LNCaP clone FGC (cell line): ENCODE measurements at regions not wholly inside any gene's neighbourhood (a gene's known extent, or its start where the extent isn't known, plus 50 kb on each side); places are given as distances from the start of the nearest gene placed in this dataset.

Experiments
- DNase-seq: peaks from one replicate; pipeline ENCODE4 v3.0.0-alpha.2; 2011; ENCODE audit warnings: low read depth
- H3K4me3 ChIP-seq: 2 replicates; pipeline ENCODE4 v1.5.1; 2011; ENCODE audit warnings: mild to moderate bottlenecking, low read depth, low read length, control low read depth
- CTCF ChIP-seq: IDR thresholded peaks from 2 replicates; pipeline ENCODE4 v1.5.1; 2012; ENCODE audit warnings: mild to moderate bottlenecking; ENCODE audit not compliant: control insufficient read depth, insufficient read depth; ENCODE audit errors: extremely low read depth

- TF ChIP-seq CTCF, result no peak
- no peak overlapping the region for H3K4me3 ChIP-seq
- DNase-seq, result no peak
These were observed 130.9 kb upstream of the ZBTB40 start for GRCh38 chr1:22320587-22321344.

GRCh38 chr1:22321917-22322316 lies 129.7 kb upstream of the ZBTB40 start:
- no peak for TF ChIP-seq CTCF
- no peak for DNase-seq
- no peak overlapping the region for H3K4me3 ChIP-seq

GRCh38 chr1:22323141-22323845 lies 128.4 kb upstream of the ZBTB40 start:
- TF ChIP-seq CTCF, result no peak
- H3K4me3 ChIP-seq, result no peak overlapping the region
- no peak for DNase-seq

- no peak overlapping the region for H3K4me3 ChIP-seq
- TF ChIP-seq CTCF, result no peak
- DNase-seq, result no peak
These were observed 127.7 kb upstream of the ZBTB40 start for GRCh38 chr1:22323846-22324504.

GRCh38 chr1:22325531-22326371 lies 125.9 kb upstream of the ZBTB40 start:
- no peak for DNase-seq
- TF ChIP-seq CTCF, result no peak
- H3K4me3 ChIP-seq, result no peak overlapping the region

GRCh38 chr1:22326372-22326915 lies 125.2 kb upstream of the ZBTB40 start:
- DNase-seq, result no peak
- no peak for TF ChIP-seq CTCF

More at GRCh38 chr1:22326372-22326915, 125.2 kb upstream of the ZBTB40 start:
- no peak overlapping the region for H3K4me3 ChIP-seq
